C1 segment of cervical spinal cord (tissue), 14 donors: ENCODE measurements at regions not wholly inside any gene's neighbourhood (a gene's known extent, or its start where the extent isn't known, plus 50 kb on each side); places are given as distances from the start of the nearest gene placed in this dataset.
"Not testable (repeated sequence)": the region's sequence is repeated elsewhere in the genome, so short reads cannot be mapped to it uniquely, and the experiment has no call there.

Source experiments
- DNase-seq, 14 donors: peaks; one replicate each; lab custom pipeline; 2025; lab: John Stamatoyannopoulos, UW

DNA sequence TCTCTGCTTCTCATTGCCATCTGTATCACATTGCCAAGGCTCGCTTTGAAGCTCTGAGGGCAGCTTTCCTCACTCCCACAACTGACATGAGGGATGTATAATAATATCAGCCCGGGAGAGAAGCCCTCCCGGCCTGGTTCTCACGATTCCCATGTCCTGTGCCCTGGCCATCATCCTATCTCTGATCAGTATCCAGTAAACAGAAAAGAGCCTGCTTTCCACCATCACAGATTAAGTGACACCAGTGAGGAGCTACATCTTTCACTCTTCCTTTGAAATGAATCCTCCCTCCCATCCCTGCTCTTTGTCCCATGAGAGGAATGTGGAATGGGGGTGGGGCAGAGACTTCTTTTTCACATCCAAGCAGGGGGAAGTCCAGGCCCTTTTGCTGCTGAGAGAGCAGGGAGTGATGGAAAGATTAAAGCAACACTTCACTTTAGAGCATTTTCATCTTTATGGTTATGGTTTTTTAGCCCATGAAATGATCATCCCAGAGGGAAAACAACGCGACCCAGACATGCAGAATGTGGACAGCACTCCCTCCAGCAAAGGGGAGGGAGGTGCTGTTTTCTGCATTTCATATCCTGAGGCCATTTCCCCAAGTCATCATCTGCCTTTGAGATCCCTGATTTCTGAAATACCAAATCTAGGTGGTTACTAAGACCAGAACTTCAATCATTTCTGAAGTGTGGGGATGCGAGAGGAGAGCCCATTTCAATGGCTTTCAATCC, 84.6 kb upstream of the LYZL1 start:
- no peak for DNase-seq

DNA sequence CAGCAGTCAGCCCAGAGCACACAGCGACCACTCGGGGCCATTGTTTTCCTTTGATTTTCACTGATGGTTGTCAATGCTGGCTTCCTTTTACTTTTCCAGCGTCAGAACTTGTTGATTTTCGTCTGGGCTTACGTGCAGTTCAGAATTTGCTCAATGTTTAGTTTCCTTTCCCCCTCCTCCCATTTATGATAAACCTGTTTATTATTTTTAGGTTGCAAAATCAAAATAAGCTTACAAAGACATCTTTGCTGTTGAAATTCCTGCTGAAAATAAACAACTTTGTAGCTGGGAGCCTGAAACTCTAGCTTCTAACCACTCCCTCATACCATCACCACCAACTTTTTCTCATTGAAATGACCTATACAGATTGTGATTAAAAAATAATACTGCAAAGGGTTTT, 83.1 kb upstream of the LYZL1 start:
- no peak for DNase-seq

DNA sequence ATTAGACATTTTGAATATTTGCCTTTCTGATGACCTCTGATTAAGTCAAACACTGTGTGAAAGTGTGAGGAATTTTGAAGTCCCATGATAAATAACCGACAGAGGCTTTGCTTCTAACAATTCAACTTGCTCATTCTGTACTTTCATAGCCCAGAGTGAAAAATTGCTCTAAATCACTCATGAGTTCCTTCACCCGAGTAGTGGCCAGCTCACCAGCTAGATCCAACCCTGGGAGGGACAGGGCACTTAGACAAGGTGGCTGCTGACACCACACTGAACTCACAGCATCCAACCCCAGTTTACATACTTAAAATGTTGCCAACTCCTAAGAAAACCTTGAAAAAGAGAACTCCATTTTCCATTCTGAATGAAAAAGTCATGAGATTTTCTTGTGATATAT, 80.0 kb upstream of the LYZL1 start:
- DNase-seq: no peak

DNA sequence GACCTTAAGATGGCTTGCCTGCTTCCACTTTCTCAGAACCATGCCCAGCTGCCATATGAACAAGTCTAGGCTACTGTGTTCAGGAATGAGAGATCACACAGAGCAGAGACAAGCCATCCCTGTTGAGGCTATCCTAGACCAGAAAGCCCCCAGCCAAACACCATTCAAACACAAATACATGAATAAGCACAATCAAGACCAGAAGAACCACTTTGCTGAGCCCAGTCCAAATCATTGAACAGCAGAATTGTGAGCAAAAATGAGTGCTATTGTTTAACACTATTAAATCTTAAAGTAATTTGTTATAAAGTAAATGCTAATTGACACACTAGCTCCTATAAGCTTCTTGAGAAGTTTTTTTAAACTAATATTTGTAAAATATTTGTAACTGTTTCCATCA, 79.0 kb upstream of the LYZL1 start:
- DNase-seq: no peak

DNA sequence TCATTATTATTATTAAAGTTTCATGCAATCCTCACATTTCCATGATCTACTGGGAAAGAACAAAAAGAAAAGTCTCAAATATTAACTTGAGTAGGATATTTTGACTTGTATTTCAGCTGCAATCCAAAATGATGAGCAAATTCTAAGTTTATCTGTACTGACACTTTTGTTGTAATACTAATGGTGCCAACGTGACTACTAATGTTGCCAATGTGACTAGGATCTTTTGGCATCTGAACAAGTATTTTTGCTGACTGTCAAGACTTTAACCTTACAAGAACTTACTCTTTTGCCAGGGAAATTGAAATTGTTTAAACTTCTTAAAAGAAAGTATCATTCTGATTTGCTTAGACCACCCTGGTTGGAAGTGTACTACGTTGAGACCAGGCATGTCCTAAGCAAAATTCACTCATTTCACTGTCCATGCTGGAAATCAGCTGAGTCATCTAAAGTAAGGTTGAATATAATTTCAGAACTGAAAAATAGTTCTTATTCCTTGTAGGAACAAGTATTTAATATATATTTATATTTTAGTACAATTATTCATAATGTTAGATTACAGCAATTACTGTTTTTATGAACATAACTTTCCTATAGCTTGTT, 78.5 kb upstream of the LYZL1 start:
- DNase-seq: no peak

DNA sequence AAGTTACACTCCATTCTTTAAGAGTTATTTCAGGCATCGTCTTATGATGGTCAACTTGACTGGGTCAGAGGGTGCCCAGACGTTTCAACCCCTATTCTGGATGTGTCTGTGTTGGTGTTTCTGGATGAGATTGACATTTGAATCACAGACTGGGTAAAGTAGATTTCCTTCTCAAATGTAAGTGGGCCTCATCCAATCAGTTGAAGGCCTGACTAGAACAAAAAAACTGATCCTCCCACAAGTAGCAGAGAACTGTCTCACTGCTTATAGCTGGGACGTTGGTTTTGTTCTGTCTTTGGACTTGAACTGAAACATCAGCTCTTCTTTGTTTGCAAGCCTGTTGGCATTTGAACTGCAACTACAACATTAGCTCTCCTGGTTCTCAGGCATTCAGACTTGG, 76.3 kb upstream of the LYZL1 start:
- DNase-seq: no peak

DNA sequence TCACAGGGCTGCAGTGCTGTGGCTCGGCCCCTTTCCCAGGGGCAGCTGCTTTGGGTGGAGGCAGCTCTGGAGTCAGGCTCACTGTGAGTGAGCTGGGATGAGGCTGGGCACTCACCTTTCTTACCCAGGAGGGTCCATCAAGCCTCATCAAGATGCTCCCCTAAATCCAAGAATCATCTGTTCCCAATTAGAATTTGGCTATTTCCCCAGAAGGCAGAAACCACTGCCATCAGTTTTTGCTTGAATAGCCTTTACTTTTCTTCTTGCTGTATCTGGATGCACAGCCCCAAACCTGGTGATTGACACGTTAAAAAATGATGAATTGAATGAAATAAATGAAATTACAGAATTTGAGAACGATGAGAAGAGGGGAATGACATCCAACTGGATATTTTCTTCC, 74.3 kb upstream of the LYZL1 start:
- DNase-seq: no peak

DNA sequence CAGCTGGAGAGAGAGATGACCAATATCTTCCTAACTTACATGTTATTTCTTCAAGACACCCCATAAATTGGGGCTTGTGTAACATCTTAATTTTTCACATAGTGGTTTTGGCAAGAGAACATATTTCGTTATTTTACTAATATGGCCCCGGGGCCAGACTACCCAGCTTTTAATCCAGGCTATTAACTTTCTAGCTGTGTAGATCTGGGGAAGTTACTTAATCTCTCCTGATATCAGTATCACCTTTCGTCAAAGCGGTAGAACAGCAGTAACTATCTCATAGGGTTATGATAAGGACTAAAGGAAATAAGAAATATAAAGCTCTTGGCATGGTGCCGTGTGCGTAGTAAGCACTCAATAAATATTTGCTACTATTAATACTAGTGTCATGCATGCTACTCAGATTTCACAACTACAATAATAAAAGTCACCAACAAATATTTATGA, 71.6 kb upstream of the LYZL1 start:
- DNase-seq: no peak

DNA sequence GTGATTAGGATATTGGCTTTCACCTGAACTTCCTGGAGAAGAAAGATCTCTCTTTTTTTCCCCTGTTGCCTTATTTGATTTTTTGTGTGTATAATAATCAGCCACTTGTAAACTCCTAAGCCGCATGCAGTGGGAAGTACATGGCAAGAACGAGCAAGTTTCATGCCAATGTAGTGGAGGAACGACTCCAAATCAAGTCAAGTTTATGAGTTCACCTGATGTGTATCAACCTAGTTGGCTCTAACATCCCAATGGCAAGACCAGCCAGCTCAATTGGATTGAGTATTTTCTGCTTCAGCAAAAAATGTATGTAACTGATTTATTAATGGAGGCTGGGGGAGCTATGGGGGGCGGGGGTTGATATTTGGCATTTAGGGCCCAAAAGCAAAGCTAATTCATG, 65.5 kb upstream of the LYZL1 start:
- DNase-seq: no peak

DNA sequence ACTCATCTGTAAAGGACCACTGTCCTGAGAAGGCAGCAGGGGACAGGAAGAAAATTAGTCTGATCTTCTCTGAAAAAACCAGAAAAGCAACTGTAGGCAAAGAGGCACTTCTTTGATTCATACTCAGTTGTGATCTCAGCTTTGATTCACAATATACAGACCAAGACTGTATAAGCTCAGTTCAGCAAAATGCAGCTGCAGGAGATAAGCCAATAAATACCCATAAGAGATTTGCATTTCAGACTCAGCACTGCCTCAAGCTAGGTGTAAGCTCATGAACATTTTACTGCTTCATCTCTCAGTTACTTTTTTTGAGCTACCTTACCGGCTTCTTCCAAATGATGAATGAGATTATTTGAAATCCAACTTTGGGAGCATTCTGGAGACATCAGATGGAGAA, 64.2 kb upstream of the LYZL1 start:
- no peak for DNase-seq

DNA sequence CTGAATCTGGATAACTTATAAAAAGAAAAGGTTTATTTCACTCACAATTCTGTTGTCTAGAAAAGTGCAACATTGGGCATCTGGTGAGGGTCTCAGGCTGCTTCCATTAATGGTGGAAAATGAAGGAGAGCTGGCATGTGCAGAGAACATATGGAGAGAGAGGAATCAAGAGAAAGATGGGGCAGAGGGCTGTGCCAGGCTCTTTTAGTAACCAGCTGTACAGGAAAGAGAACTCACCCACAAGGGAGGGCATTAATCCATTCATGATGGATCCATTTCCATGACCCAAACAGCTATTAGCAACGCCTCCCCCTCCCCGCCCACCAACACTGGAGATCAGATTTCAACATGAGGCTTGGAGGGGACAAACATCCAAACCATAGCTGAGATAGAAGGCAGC, 61.7 kb upstream of the LYZL1 start:
- no peak for DNase-seq

DNA sequence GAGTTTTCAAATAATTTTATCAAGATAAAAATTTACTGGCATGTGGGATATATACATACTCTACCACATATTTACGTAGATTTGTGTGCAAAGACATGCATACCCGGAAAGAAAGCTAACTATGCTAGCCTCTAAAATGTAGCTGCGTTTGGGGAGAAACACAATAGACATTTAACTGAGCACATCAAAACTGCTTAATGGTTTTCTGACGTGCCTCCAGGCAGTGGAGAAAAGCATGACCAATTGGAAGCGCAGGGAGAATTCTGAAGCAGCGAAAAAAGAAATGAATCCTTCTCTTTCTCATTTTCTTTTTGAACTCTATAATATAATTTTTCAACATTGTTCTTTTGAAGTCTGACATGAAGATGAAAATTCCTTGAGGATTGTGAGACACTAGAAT, 60.3 kb upstream of the LYZL1 start:
- DNase-seq: no peak

DNA sequence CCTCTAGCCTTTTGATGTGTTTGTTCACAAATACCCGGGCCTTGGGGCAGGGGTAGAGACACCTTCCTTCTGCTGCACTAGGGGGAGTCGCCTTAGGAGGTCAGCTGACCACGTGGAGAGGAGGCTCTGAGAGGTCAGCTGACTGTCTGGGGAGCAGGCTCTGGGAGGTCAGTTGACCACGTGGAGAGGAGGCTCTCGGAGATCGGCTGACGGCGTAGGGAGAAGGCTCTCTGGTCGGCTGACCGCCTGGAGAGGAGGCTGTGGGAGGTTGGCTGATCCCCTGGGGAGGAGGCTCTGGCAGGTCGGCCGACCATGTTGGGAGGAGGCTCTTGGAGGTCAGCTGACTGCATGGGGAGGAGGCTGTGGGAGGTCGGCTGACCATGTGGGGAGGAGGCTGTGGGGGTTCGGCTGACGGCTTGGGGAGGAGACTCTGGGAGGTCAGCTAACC, 59.6 kb upstream of the LYZL1 start:
- no peak for DNase-seq

DNA sequence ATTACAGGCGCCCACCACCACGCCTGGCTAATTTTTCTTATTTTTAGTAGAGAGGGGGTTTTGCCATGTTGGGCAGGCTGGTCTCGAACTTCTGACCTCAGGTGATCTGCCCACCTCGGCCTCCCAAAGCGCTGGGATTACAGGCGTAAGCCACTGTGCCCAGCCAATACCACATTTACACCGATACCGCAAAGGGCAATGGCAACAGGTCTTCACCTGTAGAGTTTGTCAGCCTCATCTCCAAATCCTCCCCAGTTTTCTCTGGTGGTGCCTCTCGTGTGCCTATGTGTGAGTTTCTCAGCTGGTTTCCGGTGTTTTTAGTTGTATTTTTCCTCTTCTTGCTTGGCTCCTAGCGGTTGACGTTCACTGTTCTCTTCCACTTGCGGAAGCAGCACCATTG, 52.0 kb upstream of the LYZL1 start:
- DNase-seq: not testable (repeated sequence)

DNA sequence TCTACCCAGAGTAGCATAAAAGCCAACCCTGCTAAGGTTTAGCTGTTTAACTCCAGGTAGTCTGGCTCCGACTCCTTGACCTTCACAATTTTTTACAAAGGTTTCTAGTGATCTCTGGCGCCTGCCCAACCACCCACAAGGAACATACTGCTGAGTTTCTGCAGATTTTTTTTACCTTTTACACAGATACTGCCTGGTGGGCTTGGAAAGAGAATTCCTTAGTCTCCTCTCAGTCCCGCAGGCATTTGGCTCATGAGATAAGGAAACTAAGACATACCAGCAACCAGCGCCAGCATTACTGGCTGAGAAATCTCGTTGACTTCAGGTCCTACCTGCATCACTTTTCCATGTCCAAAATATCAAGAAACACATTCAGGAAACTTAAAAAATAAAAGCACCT, 51.1 kb upstream of the LYZL1 start:
- DNase-seq: no peak

DNA sequence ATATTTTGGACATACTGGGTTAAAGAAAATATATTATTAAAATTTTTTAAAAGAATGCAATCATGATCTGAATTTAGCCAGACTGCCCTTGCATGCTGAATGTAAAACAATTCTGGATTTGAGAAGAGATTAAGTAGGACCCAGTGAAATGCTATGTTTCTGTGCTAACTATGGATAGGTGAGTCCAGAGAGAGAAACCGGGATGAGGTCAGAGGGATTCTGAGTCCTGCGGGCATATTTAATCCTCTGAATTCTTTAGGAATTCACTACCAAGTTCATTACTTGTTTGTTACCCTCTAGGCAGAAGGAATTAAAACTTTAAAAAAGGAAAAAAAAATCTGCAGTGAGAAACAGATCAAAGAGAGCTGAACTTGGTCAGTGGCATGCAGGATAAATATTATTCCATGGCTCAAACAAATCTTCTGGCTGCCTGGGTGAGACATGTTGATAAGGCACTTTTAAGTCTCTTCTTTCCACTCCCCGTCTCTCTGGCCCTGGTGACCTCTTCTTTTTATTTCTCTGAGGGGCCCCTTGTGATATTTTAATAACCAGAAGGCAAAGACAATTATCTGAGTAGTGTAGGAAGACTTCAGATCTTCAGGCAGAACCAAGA, 50.2 kb upstream of the LYZL1 start:
- DNase-seq: no peak
